ENCODE measurements at regions not wholly inside any gene's neighbourhood (a gene's known extent, or its start where the extent isn't known, plus 50 kb on each side); places are given as distances from the start of the nearest gene placed in this dataset.
"Not testable (repeated sequence)": the region's sequence is repeated elsewhere in the genome, so short reads cannot be mapped to it uniquely, and the experiment has no call there.

GRCh38 chr2:82198809-82199492, 1894.4 kb upstream of the LRRTM1 start:
- Histone ChIP-seq H3K4me1 (ENCODE audit: control insufficient read depth, extremely low read depth, insufficient read depth, low read length) (no peaks in the 10 kb centered on the region), H3K9me1 (ENCODE audit: control insufficient read depth, extremely low read depth, insufficient read depth, low read length) (no peaks in the 10 kb centered on the region), H3K9me3 (ENCODE audit: control insufficient read depth, low read depth, low read length) (peaks cover 2% of the 10 kb centered on the region), H3K4me3 (ENCODE audit: control insufficient read depth in 2 of 3, extremely low read depth in 1 of 3, insufficient read depth in 2 of 3, low read depth in 1 of 3, low read length in 3 of 3) (no peak overlapping the region), H3K4me2 (ENCODE audit: control insufficient read depth, extremely low read depth, insufficient read depth, low read depth, low read length) (no peak overlapping the region), H3K36me3 (ENCODE audit: control insufficient read depth in 2 of 2, extremely low read depth in 1 of 2, insufficient read depth in 2 of 2, low read length in 2 of 2) (no peaks in the 10 kb centered on the region), H3K9ac (ENCODE audit: control insufficient read depth, extremely low read depth, insufficient read depth, low read length) (no peak overlapping the region), H4K20me1 (ENCODE audit: control insufficient read depth, extremely low read depth, insufficient read depth, low read length) (no peaks in the 10 kb centered on the region), H3K79me2 (ENCODE audit: control insufficient read depth, insufficient read depth, low read length) (no peaks in the 10 kb centered on the region), H3K27ac (ENCODE audit: control insufficient read depth, insufficient read depth, low read length) (no peak overlapping the region), H3K27me3 (ENCODE audit: control insufficient read depth, extremely low read depth, insufficient read depth, low read length) (no peaks in the 10 kb centered on the region), H2AFZ (ENCODE audit: control insufficient read depth, low read length) (no peak overlapping the region)
- TF ChIP-seq EZH2 (IDR thresholded peaks at IDR 0.05; ENCODE audit: low read length), result no peak
- TF ChIP-seq CTCF (optimal IDR thresholded peaks at IDR 0.05 in 1 of 3, IDR thresholded peaks at IDR 0.05 in 1 of 3, conservative IDR thresholded peaks at IDR 0.05 in 1 of 3; ENCODE audit: extremely low read depth in 1 of 3, insufficient read depth in 2 of 3, low read length in 3 of 3), result no peak
- FAIRE-seq (no peak), DNase-seq (ENCODE audit: low read depth, low spot score) (no peak)
- dilution Hi-C loops (cut with MboI; ENCODE audit: extremely low pct_ligation_motif_present, low sequenced_read_pairs), result no loop called here

GRCh38 chr2:82182270-82182669, 1877.7 kb upstream of the LRRTM1 start:
- FAIRE-seq (no peak), DNase-seq (ENCODE audit: low read depth, low spot score) (no peak)
- Histone ChIP-seq H3K9me3 (ENCODE audit: control insufficient read depth, low read depth, low read length) (no peaks in the 10 kb centered on the region), H4K20me1 (ENCODE audit: control insufficient read depth, extremely low read depth, insufficient read depth, low read length) (no peaks in the 10 kb centered on the region), H2AFZ (ENCODE audit: control insufficient read depth, low read length) (no peak overlapping the region), H3K36me3 (ENCODE audit: control insufficient read depth in 2 of 2, extremely low read depth in 1 of 2, insufficient read depth in 2 of 2, low read length in 2 of 2) (no peaks in the 10 kb centered on the region), H3K4me2 (ENCODE audit: control insufficient read depth, extremely low read depth, insufficient read depth, low read depth, low read length) (no peak overlapping the region), H3K27me3 (ENCODE audit: control insufficient read depth, extremely low read depth, insufficient read depth, low read length) (no peaks in the 10 kb centered on the region), H3K27ac (ENCODE audit: control insufficient read depth, insufficient read depth, low read length) (no peak overlapping the region), H3K4me3 (ENCODE audit: control insufficient read depth in 2 of 3, extremely low read depth in 1 of 3, insufficient read depth in 2 of 3, low read depth in 1 of 3, low read length in 3 of 3) (no peak overlapping the region), H3K79me2 (ENCODE audit: control insufficient read depth, insufficient read depth, low read length) (no peaks in the 10 kb centered on the region), H3K9me1 (ENCODE audit: control insufficient read depth, extremely low read depth, insufficient read depth, low read length) (no peaks in the 10 kb centered on the region), H3K4me1 (ENCODE audit: control insufficient read depth, extremely low read depth, insufficient read depth, low read length) (no peaks in the 10 kb centered on the region), H3K9ac (ENCODE audit: control insufficient read depth, extremely low read depth, insufficient read depth, low read length) (no peak overlapping the region)
- TF ChIP-seq CTCF (optimal IDR thresholded peaks at IDR 0.05 in 1 of 3, IDR thresholded peaks at IDR 0.05 in 1 of 3, conservative IDR thresholded peaks at IDR 0.05 in 1 of 3; ENCODE audit: extremely low read depth in 1 of 3, insufficient read depth in 2 of 3, low read length in 3 of 3) (no peak), EZH2 (IDR thresholded peaks at IDR 0.05; ENCODE audit: low read length) (no peak)
- dilution Hi-C loops (cut with MboI; ENCODE audit: extremely low pct_ligation_motif_present, low sequenced_read_pairs), result no loop called here

- DNase-seq (ENCODE audit: low read depth, low spot score); H3K27me3 ChIP-seq (ENCODE audit: control insufficient read depth, extremely low read depth, insufficient read depth, low read length); H3K4me1 ChIP-seq (ENCODE audit: control insufficient read depth, extremely low read depth, insufficient read depth, low read length); H3K79me2 ChIP-seq (ENCODE audit: control insufficient read depth, insufficient read depth, low read length); H3K9me1 ChIP-seq (ENCODE audit: control insufficient read depth, extremely low read depth, insufficient read depth, low read length); H3K4me2 ChIP-seq (ENCODE audit: control insufficient read depth, extremely low read depth, insufficient read depth, low read depth, low read length); H4K20me1 ChIP-seq (ENCODE audit: control insufficient read depth, extremely low read depth, insufficient read depth, low read length); H3K9ac ChIP-seq (ENCODE audit: control insufficient read depth, extremely low read depth, insufficient read depth, low read length); H3K9me3 ChIP-seq (ENCODE audit: control insufficient read depth, low read depth, low read length); dilution Hi-C loops (cut with MboI; ENCODE audit: extremely low pct_ligation_motif_present, low sequenced_read_pairs); H3K27ac ChIP-seq (ENCODE audit: control insufficient read depth, insufficient read depth, low read length); H3K4me3 ChIP-seq (ENCODE audit: control insufficient read depth in 2 of 3, extremely low read depth in 1 of 3, insufficient read depth in 2 of 3, low read depth in 1 of 3, low read length in 3 of 3); H3K36me3 ChIP-seq (ENCODE audit: control insufficient read depth in 2 of 2, extremely low read depth in 1 of 2, insufficient read depth in 2 of 2, low read length in 2 of 2); H2AFZ ChIP-seq (ENCODE audit: control insufficient read depth, low read length); FAIRE-seq: not testable (repeated sequence)
These were observed 1870.7 kb upstream of the LRRTM1 start for GRCh38 chr2:82175210-82175609.
